GM23338 (cell line): ENCODE measurements at regions not wholly inside any gene's neighbourhood (a gene's known extent, or its start where the extent isn't known, plus 50 kb on each side); places are given as distances from the start of the nearest gene placed in this dataset.
A peak's percentile ranks its signal among the peaks of the same experiment; 100 is the strongest.

Experiments
- ATAC-seq: fragments of 200-7000 bp; cut with Tn5 transposase; 3 replicates; pipeline ENCODE4 v1.9.1; 2020
- DNase-seq: peaks from one replicate; pipeline ENCODE4 v3.0.0-alpha.2; 2015; ENCODE audit warnings: low spot score
- H2AFZ ChIP-seq: fragments of 200-600 bp; sonication (generic); 2 replicates; pipeline ENCODE4 v1.8.0; 2016; ENCODE audit warnings: antibody characterized with exemption, mild to moderate bottlenecking, moderate library complexity
- H3F3A ChIP-seq: fragments of 200-600 bp; sonication (generic); replicated peaks from 2 replicates; pipeline ENCODE4 v1.8.0; 2017; ENCODE audit warnings: antibody characterized with exemption, mixed run types, low read depth
- H3K27ac ChIP-seq: fragments of 200-600 bp; sonication (generic); 2 replicates; pipeline ENCODE4 v1.6.1; 2016; ENCODE audit warnings: low read depth
- H3K27me3 ChIP-seq: fragments of 200-600 bp; sonication (generic); 2 replicates; pipeline ENCODE4 v1.8.0; 2016; ENCODE audit warnings: mild to moderate bottlenecking, mixed run types, moderate library complexity; ENCODE audit not compliant: insufficient read depth
- H3K36me3 ChIP-seq: fragments of 200-600 bp; sonication (generic); 2 replicates; pipeline ENCODE4 v1.8.0; 2016; ENCODE audit warnings: mild to moderate bottlenecking; ENCODE audit not compliant: insufficient read depth
- H3K4me1 ChIP-seq: fragments of 200-600 bp; sonication (generic); 2 replicates; pipeline ENCODE4 v1.8.0; 2016; ENCODE audit warnings: mild to moderate bottlenecking, moderate library complexity; ENCODE audit not compliant: insufficient read depth
- H3K4me2 ChIP-seq: fragments of 200-600 bp; sonication (generic); 2 replicates; pipeline ENCODE4 v1.7.1; 2017; ENCODE audit warnings: mixed run types
- H3K4me3 ChIP-seq: fragments of 200-600 bp; sonication (generic); 2 replicates; pipeline ENCODE4 v1.6.1; 2016; ENCODE audit warnings: mixed run types
- H3K79me2 ChIP-seq: fragments of 200-600 bp; sonication (generic); replicated peaks from 2 replicates; pipeline ENCODE4 v1.8.0; 2017; ENCODE audit warnings: mild to moderate bottlenecking; ENCODE audit not compliant: insufficient read depth
- H3K9me2 ChIP-seq: fragments of 200-600 bp; sonication (generic); 2 replicates; pipeline ENCODE4 v1.8.0; 2017; ENCODE audit not compliant: insufficient read depth
- H4K20me1 ChIP-seq: fragments of 200-600 bp; sonication (generic); replicated peaks from 2 replicates; pipeline ENCODE4 v1.8.0; 2017; ENCODE audit warnings: mild to moderate bottlenecking; ENCODE audit not compliant: insufficient read depth
- H3K27ac Mint-ChIP-seq: 2 replicates; pipeline ENCODE4 v1.8.0; 2020; ENCODE audit warnings: inconsistent platforms, mild to moderate bottlenecking, moderate library complexity, mixed read lengths
- H3K27me3 Mint-ChIP-seq: 3 replicates; pipeline ENCODE4 v1.8.0; 2022; ENCODE audit warnings: low read depth, mild to moderate bottlenecking, moderate library complexity, mixed read lengths, inconsistent platforms; ENCODE audit not compliant: insufficient read depth, poor library complexity
- H3K36me3 Mint-ChIP-seq: 3 replicates; pipeline ENCODE4 v1.8.0; 2021; ENCODE audit warnings: low read depth, mild to moderate bottlenecking, inconsistent platforms, moderate library complexity, mixed read lengths
- H3K4me1 Mint-ChIP-seq: 3 replicates; pipeline ENCODE4 v1.8.0; 2020; ENCODE audit warnings: mild to moderate bottlenecking, inconsistent platforms, mixed read lengths
- H3K4me3 Mint-ChIP-seq: 3 replicates; pipeline ENCODE4 v1.8.0; 2021; ENCODE audit warnings: moderate library complexity, mild to moderate bottlenecking, inconsistent platforms, mixed read lengths
- H3K9me3 Mint-ChIP-seq: 3 replicates; pipeline ENCODE4 v1.8.0; 2020; ENCODE audit warnings: moderate library complexity, mild to moderate bottlenecking, inconsistent platforms, mixed read lengths
- CREB1 ChIP-seq: fragments of 250-450 bp; sonication (Bioruptor Pico); IDR thresholded peaks from 2 replicates; pipeline ENCODE4 v1.5.0; 2020; ENCODE audit warnings: low read depth, mild to moderate bottlenecking, moderate library complexity
- CTCF ChIP-seq, 2 experiments: fragments of 200-600 bp in 1 of 2; sonication (generic) in 1 of 2; conservative IDR thresholded peaks; 2 replicates each; pipeline versions ENCODE4 v1.5.1 to v1.6.1; 2016 to 2017; ENCODE audit warnings: antibody characterized with exemption in 2 of 2, low read depth in 2 of 2, mild to moderate bottlenecking in 2 of 2, moderate library complexity in 1 of 2
- ETS1 ChIP-seq: IDR thresholded peaks from 2 replicates; pipeline ENCODE4 v1.6.1; 2016; ENCODE audit warnings: antibody characterized with exemption
- EZH2 ChIP-seq: fragments of 200-600 bp; sonication (generic); IDR thresholded peaks from one replicate; pipeline ENCODE4 v1.8.0; 2017; ENCODE audit warnings: antibody characterized with exemption, mild to moderate bottlenecking, low read depth; ENCODE audit not compliant: unreplicated experiment
- EZH2phosphoT487 ChIP-seq: fragments of 200-600 bp; sonication (generic); IDR thresholded peaks from one replicate; pipeline ENCODE4 v1.8.1; 2018; ENCODE audit warnings: antibody characterized with exemption; ENCODE audit not compliant: unreplicated experiment
- JUNB ChIP-seq: IDR thresholded peaks from one replicate; pipeline ENCODE4 v1.6.1; 2016; ENCODE audit warnings: antibody characterized with exemption; ENCODE audit not compliant: unreplicated experiment
- NANOG ChIP-seq: IDR thresholded peaks from 2 replicates; pipeline ENCODE4 v1.6.1; 2016; ENCODE audit warnings: antibody characterized with exemption, borderline replicate concordance
- POLR2AphosphoS5 ChIP-seq: IDR thresholded peaks from 2 replicates; pipeline ENCODE4 v1.6.1; 2016; ENCODE audit warnings: antibody characterized with exemption, low read depth
- REST ChIP-seq: IDR thresholded peaks from one replicate; pipeline ENCODE4 v1.6.1; 2018; ENCODE audit warnings: antibody characterized with exemption; ENCODE audit not compliant: unreplicated experiment
- STAT1 ChIP-seq: IDR thresholded peaks from one replicate; pipeline ENCODE4 v1.6.1; 2016; ENCODE audit warnings: antibody characterized with exemption; ENCODE audit not compliant: unreplicated experiment
- ZNF114 ChIP-seq: fragments of 250-450 bp; sonication (Bioruptor Pico); IDR thresholded peaks from 2 replicates; pipeline ENCODE4 v1.5.0; 2020; ENCODE audit warnings: mild to moderate bottlenecking, moderate library complexity
- ZNF331 ChIP-seq: fragments of 250-450 bp; sonication (Bioruptor Pico); IDR thresholded peaks from 2 replicates; pipeline ENCODE4 v1.5.0; 2020; ENCODE audit warnings: low read depth, mild to moderate bottlenecking, moderate library complexity

- TF ChIP-seq ETS1 (no peak), ZNF114 (no peak), POLR2AphosphoS5 (no peak), ZNF331 (CRISPR knock-in tag) (no peak), STAT1 (no peak), JUNB (no peak), EZH2 (no peak), NANOG (no peak), CTCF (conservative IDR thresholded peaks at IDR 0.05; ENCODE audit: low read depth in 2 of 2) (no peak), EZH2phosphoT487 (no peak)
These were observed 103.4 kb upstream of the MDFIC start (continued) for GRCh38 chr7:114818501-114818900.

GRCh38 chr7:114819616-114820362 lies 102.1 kb upstream of the MDFIC start:
- DNase-seq = no peak
- Histone ChIP-seq H3K79me2 (no peaks in the 10 kb centered on the region), H3K4me1 (peaks cover 28% of the 10 kb centered on the region), H3K27me3 (no peaks in the 10 kb centered on the region), H3K27ac (no peak overlapping the region), H3K4me3 (no peak overlapping the region), H3K36me3 (no peaks in the 10 kb centered on the region), H4K20me1 (no peaks in the 10 kb centered on the region), H3K9me2 (no peaks in the 10 kb centered on the region), H2AFZ (peak overlapping the region; percentile 45; the same call in 1 of the 2 replicates), H3K4me2 (no peak overlapping the region), H3F3A (no peaks in the 10 kb centered on the region)
- ATAC-seq = no peak
- H3K9me3 Mint-ChIP-seq = no peaks in the 10 kb centered on the region
- TF ChIP-seq ZNF331 (CRISPR knock-in tag) (no peak), NANOG (no peak), JUNB (no peak), EZH2phosphoT487 (no peak), CREB1 (CRISPR knock-in tag) (no peak), REST (no peak), POLR2AphosphoS5 (no peak)
- H3K27me3 Mint-ChIP-seq = peaks cover 1% of the 10 kb centered on the region
- no peaks in the 10 kb centered on the region for H3K36me3 Mint-ChIP-seq
- no peak overlapping the region for H3K4me3 Mint-ChIP-seq
- peak overlapping the region; percentile 66 for H3K27ac Mint-ChIP-seq
- H3K4me1 Mint-ChIP-seq = peaks cover 41% of the 10 kb centered on the region
